ENCODE measurements at regions not wholly inside any gene's neighbourhood (a gene's known extent, or its start where the extent isn't known, plus 50 kb on each side); places are given as distances from the start of the nearest gene placed in this dataset.

DNA sequence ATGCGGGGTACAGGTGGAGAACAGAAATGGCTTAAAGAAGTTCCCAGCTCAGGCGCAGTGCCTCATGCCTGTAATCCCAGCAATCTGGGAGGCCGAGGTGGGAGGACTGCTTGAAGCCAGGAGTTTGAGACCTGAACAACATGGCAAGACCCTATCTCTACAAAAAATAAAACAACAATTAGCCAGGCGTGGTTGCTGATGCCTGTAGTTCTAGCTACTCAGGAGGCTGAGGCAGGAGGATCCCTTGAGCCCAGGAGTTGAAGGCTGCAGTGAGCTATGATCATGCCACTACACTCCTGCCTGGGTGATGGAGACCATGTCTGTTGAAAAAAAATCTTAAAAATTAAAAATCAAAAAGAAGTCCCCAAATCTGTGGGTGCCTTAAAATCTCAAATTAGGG lies 228.3 kb upstream of the WSB1 start (continued):
- TF ChIP-seq, protein P1, sequence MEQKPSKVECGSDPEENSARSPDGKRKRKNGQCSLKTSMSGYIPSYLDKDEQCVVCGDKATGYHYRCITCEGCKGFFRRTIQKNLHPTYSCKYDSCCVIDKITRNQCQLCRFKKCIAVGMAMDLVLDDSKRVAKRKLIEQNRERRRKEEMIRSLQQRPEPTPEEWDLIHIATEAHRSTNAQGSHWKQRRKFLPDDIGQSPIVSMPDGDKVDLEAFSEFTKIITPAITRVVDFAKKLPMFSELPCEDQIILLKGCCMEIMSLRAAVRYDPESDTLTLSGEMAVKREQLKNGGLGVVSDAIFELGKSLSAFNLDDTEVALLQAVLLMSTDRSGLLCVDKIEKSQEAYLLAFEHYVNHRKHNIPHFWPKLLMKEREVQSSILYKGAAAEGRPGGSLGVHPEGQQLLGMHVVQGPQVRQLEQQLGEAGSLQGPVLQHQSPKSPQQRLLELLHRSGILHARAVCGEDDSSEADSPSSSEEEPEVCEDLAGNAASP (IDR thresholded peaks at IDR 0.05) = no peak
- TF ChIP-seq ZFP36 (IDR thresholded peaks at IDR 0.05; ENCODE audit: low read depth, low read length, partially characterized antibody) (no peak), SMC3 (conservative IDR thresholded peaks at IDR 0.05; ENCODE audit: insufficient read depth, low read depth, low read length) (no peak), KHSRP (IDR thresholded peaks at IDR 0.05) (no peak), PML (IDR thresholded peaks at IDR 0.05; ENCODE audit: low read length) (peak; percentile 23; the same call in 1 of the 2 replicates), POLR2H (tag; IDR thresholded peaks at IDR 0.05; ENCODE audit: low read depth) (no peak), CREB1 (IDR thresholded peaks at IDR 0.05) (no peak), CREB1 (CRISPR knock-in tag; IDR thresholded peaks at IDR 0.05) (no peak), XRCC4 (IDR thresholded peaks at IDR 0.05; ENCODE audit: extremely low read depth, insufficient read depth, insufficient read length) (no peak), KDM4B (IDR thresholded peaks at IDR 0.05; ENCODE audit: borderline replicate concordance in 2 of 2, low read depth in 1 of 2) (no peak), SRSF7 (optimal IDR thresholded peaks at IDR 0.05; ENCODE audit: low read depth, low read length) (no peak), POLR2AphosphoS5 (IDR thresholded peaks at IDR 0.05; ENCODE audit: control insufficient read depth, insufficient read depth, low read depth, low read length) (peak; percentile 30; the same call in 1 of the 2 replicates), NEUROD1 (IDR thresholded peaks at IDR 0.05; ENCODE audit: borderline replicate concordance, low read depth, low read length, partially characterized antibody) (no peak), POLR2B (IDR thresholded peaks at IDR 0.05; ENCODE audit: low read depth, partially characterized antibody) (peak; percentile 72), SUPT5H (IDR thresholded peaks at IDR 0.05) (peak; percentile 55)
- TF ChIP-seq, protein P2, sequence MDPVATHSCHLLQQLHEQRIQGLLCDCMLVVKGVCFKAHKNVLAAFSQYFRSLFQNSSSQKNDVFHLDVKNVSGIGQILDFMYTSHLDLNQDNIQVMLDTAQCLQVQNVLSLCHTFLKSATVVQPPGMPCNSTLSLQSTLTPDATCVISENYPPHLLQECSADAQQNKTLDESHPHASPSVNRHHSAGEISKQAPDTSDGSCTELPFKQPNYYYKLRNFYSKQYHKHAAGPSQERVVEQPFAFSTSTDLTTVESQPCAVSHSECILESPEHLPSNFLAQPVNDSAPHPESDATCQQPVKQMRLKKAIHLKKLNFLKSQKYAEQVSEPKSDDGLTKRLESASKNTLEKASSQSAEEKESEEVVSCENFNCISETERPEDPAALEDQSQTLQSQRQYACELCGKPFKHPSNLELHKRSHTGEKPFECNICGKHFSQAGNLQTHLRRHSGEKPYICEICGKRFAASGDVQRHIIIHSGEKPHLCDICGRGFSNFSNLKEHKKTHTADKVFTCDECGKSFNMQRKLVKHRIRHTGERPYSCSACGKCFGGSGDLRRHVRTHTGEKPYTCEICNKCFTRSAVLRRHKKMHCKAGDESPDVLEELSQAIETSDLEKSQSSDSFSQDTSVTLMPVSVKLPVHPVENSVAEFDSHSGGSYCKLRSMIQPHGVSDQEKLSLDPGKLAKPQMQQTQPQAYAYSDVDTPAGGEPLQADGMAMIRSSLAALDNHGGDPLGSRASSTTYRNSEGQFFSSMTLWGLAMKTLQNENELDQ (CRISPR knock-in tag; IDR thresholded peaks at IDR 0.05; ENCODE audit: borderline replicate concordance) = no peak
- TF ChIP-seq, protein P3, sequence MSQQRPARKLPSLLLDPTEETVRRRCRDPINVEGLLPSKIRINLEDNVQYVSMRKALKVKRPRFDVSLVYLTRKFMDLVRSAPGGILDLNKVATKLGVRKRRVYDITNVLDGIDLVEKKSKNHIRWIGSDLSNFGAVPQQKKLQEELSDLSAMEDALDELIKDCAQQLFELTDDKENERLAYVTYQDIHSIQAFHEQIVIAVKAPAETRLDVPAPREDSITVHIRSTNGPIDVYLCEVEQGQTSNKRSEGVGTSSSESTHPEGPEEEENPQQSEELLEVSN (IDR thresholded peaks at IDR 0.05; ENCODE audit: borderline replicate concordance in 1 of 2, extremely low read depth in 1 of 2, insufficient read depth in 1 of 2, insufficient read length in 1 of 2, low read depth in 1 of 2, low read length in 1 of 2, poor library complexity in 1 of 2, severe bottlenecking in 1 of 2) = no peak
- TF ChIP-seq, protein P4, sequence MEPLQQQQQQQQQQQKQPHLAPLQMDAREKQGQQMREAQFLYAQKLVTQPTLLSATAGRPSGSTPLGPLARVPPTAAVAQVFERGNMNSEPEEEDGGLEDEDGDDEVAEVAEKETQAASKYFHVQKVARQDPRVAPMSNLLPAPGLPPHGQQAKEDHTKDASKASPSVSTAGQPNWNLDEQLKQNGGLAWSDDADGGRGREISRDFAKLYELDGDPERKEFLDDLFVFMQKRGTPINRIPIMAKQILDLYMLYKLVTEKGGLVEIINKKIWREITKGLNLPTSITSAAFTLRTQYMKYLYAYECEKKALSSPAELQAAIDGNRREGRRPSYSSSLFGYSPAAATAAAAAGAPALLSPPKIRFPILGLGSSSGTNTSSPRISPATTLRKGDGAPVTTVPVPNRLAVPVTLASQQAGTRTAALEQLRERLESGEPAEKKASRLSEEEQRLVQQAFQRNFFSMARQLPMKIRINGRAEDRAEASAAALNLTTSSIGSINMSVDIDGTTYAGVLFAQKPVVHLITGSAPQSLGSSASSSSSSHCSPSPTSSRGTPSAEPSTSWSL (CRISPR knock-in tag; IDR thresholded peaks at IDR 0.05; ENCODE audit: borderline replicate concordance) = no peak

All from K562 (cell line).